ENCODE measurements at regions not wholly inside any gene's neighbourhood (a gene's known extent, or its start where the extent isn't known, plus 50 kb on each side); places are given as distances from the start of the nearest gene placed in this dataset.

- no peaks in the 10 kb centered on the region for H3K4me1 ChIP-seq (ENCODE audit: control extremely low read depth in 1 of 4, control insufficient read depth in 4 of 4, insufficient read depth in 4 of 4, low read length in 3 of 4)
- ChIA-PET CTCF (no interaction called here), POLR2A (no interaction called here)
- no peak for DNase-seq
- H3K9me3 ChIP-seq (ENCODE audit: control extremely low read depth in 1 of 5, control insufficient read depth in 4 of 5, insufficient read depth in 2 of 5, low read depth in 1 of 5, low read length in 4 of 5) = no peaks in the 10 kb centered on the region
- H3K36me3 ChIP-seq (ENCODE audit: control insufficient read depth in 4 of 4, insufficient read depth in 4 of 4, low read length in 3 of 4) = no peaks in the 10 kb centered on the region
- H3K27ac ChIP-seq (ENCODE audit: insufficient read depth in 1 of 2, low read depth in 1 of 2, low read length in 2 of 2, poor library complexity in 1 of 2, severe bottlenecking in 2 of 2) = no peak overlapping the region
- H3K4me3 ChIP-seq (ENCODE audit: control insufficient read depth in 1 of 7, extremely low read depth in 1 of 7, insufficient read depth in 4 of 7, low read depth in 2 of 7, low read length in 6 of 7) = no peak overlapping the region
- peaks cover 0 to 5% (median 0%) of the 10 kb centered on the region in 5 experiments for H3K27me3 ChIP-seq (replicated peaks in 2 of 5; ENCODE audit: control insufficient read depth in 4 of 5, insufficient read depth in 5 of 5, low read length in 4 of 5)
- WGBS (ENCODE audit: insufficient coverage) = 93% methylated on average over 3 of the region's 4 CpGs
These were observed 70.5 kb upstream of the FRMD6 start for GRCh38 chr14:51581017-51581881.

GRCh38 chr14:51582437-51582836, 69.3 kb upstream of the FRMD6 start:
- Histone ChIP-seq H3K36me3 (ENCODE audit: control insufficient read depth in 4 of 4, insufficient read depth in 4 of 4, low read length in 3 of 4) (no peaks in the 10 kb centered on the region), H3K4me3 (ENCODE audit: control insufficient read depth in 1 of 7, extremely low read depth in 1 of 7, insufficient read depth in 4 of 7, low read depth in 2 of 7, low read length in 6 of 7) (no peak overlapping the region), H3K4me1 (ENCODE audit: control extremely low read depth in 1 of 4, control insufficient read depth in 4 of 4, insufficient read depth in 4 of 4, low read length in 3 of 4) (no peaks in the 10 kb centered on the region), H3K27ac (ENCODE audit: insufficient read depth in 1 of 2, low read depth in 1 of 2, low read length in 2 of 2, poor library complexity in 1 of 2, severe bottlenecking in 2 of 2) (no peak overlapping the region), H3K9me3 (ENCODE audit: control extremely low read depth in 1 of 5, control insufficient read depth in 4 of 5, insufficient read depth in 2 of 5, low read depth in 1 of 5, low read length in 4 of 5) (no peaks in the 10 kb centered on the region), H3K27me3 (replicated peaks in 2 of 5; ENCODE audit: control insufficient read depth in 4 of 5, insufficient read depth in 5 of 5, low read length in 4 of 5) (peaks cover 0 to 4% (median 0%) of the 10 kb centered on the region in 5 experiments)
- WGBS (ENCODE audit: insufficient coverage) = 95% methylated on average over 2 of the region's 2 CpGs
- POLR2A ChIA-PET = no interaction called here
- CTCF ChIA-PET = no interaction called here
- no peak for DNase-seq

- POLR2A ChIA-PET = no interaction called here
These were observed 66.7 kb upstream of the FRMD6 start for GRCh38 chr14:51585055-51585454.

GRCh38 chr14:51592836-51593235, 58.9 kb upstream of the FRMD6 start:
- no CpG with 5 or more reads among the region's 2 CpGs for whole genome bisulfite sequencing (ENCODE audit: insufficient coverage)
- no peak for DNase-seq

More at GRCh38 chr14:51585055-51585454, 66.7 kb upstream of the FRMD6 start:
- peaks cover 0 to 4% (median 0%) of the 10 kb centered on the region in 5 experiments for H3K27me3 ChIP-seq (replicated peaks in 2 of 5; ENCODE audit: control insufficient read depth in 4 of 5, insufficient read depth in 5 of 5, low read length in 4 of 5)
- H3K4me3 ChIP-seq (ENCODE audit: control insufficient read depth in 1 of 7, extremely low read depth in 1 of 7, insufficient read depth in 4 of 7, low read depth in 2 of 7, low read length in 6 of 7) = no peak overlapping the region
- H3K36me3 ChIP-seq (ENCODE audit: control insufficient read depth in 4 of 4, insufficient read depth in 4 of 4, low read length in 3 of 4) = no peaks in the 10 kb centered on the region
- H3K27ac ChIP-seq (ENCODE audit: insufficient read depth in 1 of 2, low read depth in 1 of 2, low read length in 2 of 2, poor library complexity in 1 of 2, severe bottlenecking in 2 of 2) = no peak overlapping the region
- no peak for DNase-seq
- CTCF ChIA-PET = no interaction called here
- no peaks in the 10 kb centered on the region for H3K4me1 ChIP-seq (ENCODE audit: control extremely low read depth in 1 of 4, control insufficient read depth in 4 of 4, insufficient read depth in 4 of 4, low read length in 3 of 4)
- H3K9me3 ChIP-seq (ENCODE audit: control extremely low read depth in 1 of 5, control insufficient read depth in 4 of 5, insufficient read depth in 2 of 5, low read depth in 1 of 5, low read length in 4 of 5) = no peaks in the 10 kb centered on the region
- 95% methylated on average over 3 of the region's 5 CpGs for WGBS (ENCODE audit: insufficient coverage)

GRCh38 chr14:51593397-51593796, 58.3 kb upstream of the FRMD6 start:
- DNase-seq = no peak

More at GRCh38 chr14:51592836-51593235, 58.9 kb upstream of the FRMD6 start:
- no peak overlapping the region for H3K27ac ChIP-seq (ENCODE audit: insufficient read depth in 1 of 2, low read depth in 1 of 2, low read length in 2 of 2, poor library complexity in 1 of 2, severe bottlenecking in 2 of 2)
- H3K4me3 ChIP-seq (ENCODE audit: control insufficient read depth in 1 of 7, extremely low read depth in 1 of 7, insufficient read depth in 4 of 7, low read depth in 2 of 7, low read length in 6 of 7) = no peak overlapping the region
- POLR2A ChIA-PET = no interaction called here
- H3K4me1 ChIP-seq (ENCODE audit: control extremely low read depth in 1 of 4, control insufficient read depth in 4 of 4, insufficient read depth in 4 of 4, low read length in 3 of 4) = no peaks in the 10 kb centered on the region
- H3K27me3 ChIP-seq (replicated peaks in 2 of 5; ENCODE audit: control insufficient read depth in 4 of 5, insufficient read depth in 5 of 5, low read length in 4 of 5) = peaks cover 0 to 2% (median 0%) of the 10 kb centered on the region in 5 experiments
- CTCF ChIA-PET = no interaction called here
- H3K36me3 ChIP-seq (ENCODE audit: control insufficient read depth in 4 of 4, insufficient read depth in 4 of 4, low read length in 3 of 4) = no peaks in the 10 kb centered on the region
- no peaks in the 10 kb centered on the region for H3K9me3 ChIP-seq (ENCODE audit: control extremely low read depth in 1 of 5, control insufficient read depth in 4 of 5, insufficient read depth in 2 of 5, low read depth in 1 of 5, low read length in 4 of 5)

GRCh38 chr14:51595881-51596455, 55.7 kb upstream of the FRMD6 start:
- 60% methylated on average over 1 of the region's 3 CpGs for WGBS (ENCODE audit: insufficient coverage)
- no peak for DNase-seq
- Histone ChIP-seq H3K4me3 (ENCODE audit: control insufficient read depth in 1 of 7, extremely low read depth in 1 of 7, insufficient read depth in 4 of 7, low read depth in 2 of 7, low read length in 6 of 7) (no peak overlapping the region), H3K9me3 (ENCODE audit: control extremely low read depth in 1 of 5, control insufficient read depth in 4 of 5, insufficient read depth in 2 of 5, low read depth in 1 of 5, low read length in 4 of 5) (no peaks in the 10 kb centered on the region), H3K27ac (ENCODE audit: insufficient read depth in 1 of 2, low read depth in 1 of 2, low read length in 2 of 2, poor library complexity in 1 of 2, severe bottlenecking in 2 of 2) (no peak overlapping the region), H3K36me3 (ENCODE audit: control insufficient read depth in 4 of 4, insufficient read depth in 4 of 4, low read length in 3 of 4) (no peaks in the 10 kb centered on the region), H3K4me1 (ENCODE audit: control extremely low read depth in 1 of 4, control insufficient read depth in 4 of 4, insufficient read depth in 4 of 4, low read length in 3 of 4) (no peaks in the 10 kb centered on the region), H3K27me3 (replicated peaks in 2 of 5; ENCODE audit: control insufficient read depth in 4 of 5, insufficient read depth in 5 of 5, low read length in 4 of 5) (peaks cover 0 to 2% (median 0%) of the 10 kb centered on the region in 5 experiments)
- CTCF ChIA-PET = no interaction called here
- POLR2A ChIA-PET = no interaction called here

More at GRCh38 chr14:51593397-51593796, 58.3 kb upstream of the FRMD6 start:
- H3K36me3 ChIP-seq (ENCODE audit: control insufficient read depth in 4 of 4, insufficient read depth in 4 of 4, low read length in 3 of 4) = no peaks in the 10 kb centered on the region
- H3K27ac ChIP-seq (ENCODE audit: insufficient read depth in 1 of 2, low read depth in 1 of 2, low read length in 2 of 2, poor library complexity in 1 of 2, severe bottlenecking in 2 of 2) = no peak overlapping the region
- no peaks in the 10 kb centered on the region for H3K9me3 ChIP-seq (ENCODE audit: control extremely low read depth in 1 of 5, control insufficient read depth in 4 of 5, insufficient read depth in 2 of 5, low read depth in 1 of 5, low read length in 4 of 5)
- H3K4me3 ChIP-seq (ENCODE audit: control insufficient read depth in 1 of 7, extremely low read depth in 1 of 7, insufficient read depth in 4 of 7, low read depth in 2 of 7, low read length in 6 of 7) = no peak overlapping the region
- CTCF ChIA-PET = no interaction called here
- WGBS (ENCODE audit: insufficient coverage) = 81% methylated on average over 3 of the region's 5 CpGs
- POLR2A ChIA-PET = no interaction called here
- no peaks in the 10 kb centered on the region for H3K4me1 ChIP-seq (ENCODE audit: control extremely low read depth in 1 of 4, control insufficient read depth in 4 of 4, insufficient read depth in 4 of 4, low read length in 3 of 4)
- peaks cover 0 to 2% (median 0%) of the 10 kb centered on the region in 5 experiments for H3K27me3 ChIP-seq (replicated peaks in 2 of 5; ENCODE audit: control insufficient read depth in 4 of 5, insufficient read depth in 5 of 5, low read length in 4 of 5)

GRCh38 chr14:51596488-51597117, 55.1 kb upstream of the FRMD6 start:
- WGBS (ENCODE audit: insufficient coverage) = 90% methylated on average over 3 of the region's 6 CpGs
- CTCF ChIA-PET = no interaction called here

More at GRCh38 chr14:51596488-51597117, 55.1 kb upstream of the FRMD6 start:
- Histone ChIP-seq H3K4me1 (ENCODE audit: control extremely low read depth in 1 of 4, control insufficient read depth in 4 of 4, insufficient read depth in 4 of 4, low read length in 3 of 4) (no peaks in the 10 kb centered on the region), H3K36me3 (ENCODE audit: control insufficient read depth in 4 of 4, insufficient read depth in 4 of 4, low read length in 3 of 4) (no peaks in the 10 kb centered on the region), H3K9me3 (ENCODE audit: control extremely low read depth in 1 of 5, control insufficient read depth in 4 of 5, insufficient read depth in 2 of 5, low read depth in 1 of 5, low read length in 4 of 5) (no peaks in the 10 kb centered on the region), H3K4me3 (ENCODE audit: control insufficient read depth in 1 of 7, extremely low read depth in 1 of 7, insufficient read depth in 4 of 7, low read depth in 2 of 7, low read length in 6 of 7) (no peak overlapping the region), H3K27ac (ENCODE audit: insufficient read depth in 1 of 2, low read depth in 1 of 2, low read length in 2 of 2, poor library complexity in 1 of 2, severe bottlenecking in 2 of 2) (no peak overlapping the region), H3K27me3 (replicated peaks in 2 of 5; ENCODE audit: control insufficient read depth in 4 of 5, insufficient read depth in 5 of 5, low read length in 4 of 5) (peaks cover 0 to 2% (median 0%) of the 10 kb centered on the region in 5 experiments)
- no peak for DNase-seq
- POLR2A ChIA-PET = no interaction called here
